ENCODE measurements at regions not wholly inside any gene's neighbourhood (a gene's known extent, or its start where the extent isn't known, plus 50 kb on each side); places are given as distances from the start of the nearest gene placed in this dataset.

DNA sequence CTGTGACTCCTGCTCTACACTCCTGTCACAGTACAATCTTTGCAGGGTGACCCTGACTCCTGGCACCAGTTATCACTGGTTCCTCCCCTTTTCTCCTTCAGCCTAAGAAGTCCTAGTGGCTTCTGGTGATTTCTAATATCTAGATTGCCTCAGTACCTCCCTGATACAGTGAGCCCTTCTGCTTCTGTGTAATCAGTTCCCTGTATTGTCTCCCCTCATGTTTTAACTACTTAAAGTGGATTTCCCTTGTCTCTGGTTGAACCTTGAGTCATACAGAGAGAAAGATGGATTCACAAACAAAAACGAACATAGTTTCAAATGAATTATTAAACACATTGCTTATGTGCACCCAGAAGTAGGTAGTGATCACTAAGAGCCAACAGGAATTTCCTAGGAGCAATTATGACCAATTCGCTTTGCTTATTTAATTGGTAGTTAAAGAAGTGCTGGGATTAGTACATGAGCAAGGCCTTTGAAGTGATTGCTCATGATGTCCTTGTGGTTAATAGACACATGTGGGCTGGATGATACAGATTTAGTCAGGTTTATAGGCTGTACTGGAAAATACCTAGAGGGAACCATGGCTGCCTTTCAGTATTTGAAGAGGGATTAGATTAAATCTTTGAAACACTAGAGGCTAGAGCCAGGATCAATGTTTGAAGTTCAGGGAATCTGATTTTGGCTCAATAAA lies 145.8 kb upstream of the MEF2C start:
- Histone ChIP-seq H3K4me1 (ENCODE audit: insufficient read depth, low read length) (peaks cover 20% of the 10 kb centered on the region), H3K27me3 (ENCODE audit: low read length) (no peaks in the 10 kb centered on the region), H4K20me1 (ENCODE audit: low read length) (no peaks in the 10 kb centered on the region), H3K4me2 (ENCODE audit: low read length) (peak overlapping the region; percentile 48), H2AFZ (ENCODE audit: low read length) (no peak overlapping the region), H3K9me3 (ENCODE audit: low read length) (no peaks in the 10 kb centered on the region), H3K9me2 (replicated peaks; ENCODE audit: low read length) (no peaks in the 10 kb centered on the region), H3K79me2 (ENCODE audit: low read length) (no peaks in the 10 kb centered on the region), H3K4me3 (ENCODE audit: low read length) (0 out of 2 replicates have a peak overlapping the region, but pooled peaks have one; percentile 8), H3K27ac (ENCODE audit: low read length) (peak overlapping the region; percentile 69), H3F3A (ENCODE audit: low read length, unreplicated experiment) (no peaks in the 10 kb centered on the region), H3K9ac (ENCODE audit: low read length) (no peak overlapping the region), H3K36me3 (ENCODE audit: low read depth, low read length) (no peaks in the 10 kb centered on the region)
- ChIA-PET POLR2A (ENCODE audit: unreplicated experiment) (interaction anchor here (0.5 kb wide), 1 partner anchor 18 kb away, joined by 4 read pairs; no protein-coding TSS in a partner anchor), CTCF (no interaction called here)
- peak; percentile 89 for DNase-seq
- TF ChIP-seq EZH2 (IDR thresholded peaks at IDR 0.05; ENCODE audit: low read length, unreplicated experiment): no peak
- TF ChIP-seq EZH2phosphoT487 (IDR thresholded peaks at IDR 0.05; ENCODE audit: borderline replicate concordance, low read length): no peak
- no peak for TF ChIP-seq CTCF (conservative IDR thresholded peaks at IDR 0.05; ENCODE audit: low read depth, low read length)
- no TSS peak for BruUV-seq (replicated peaks)
- intact Hi-C loops (cut with micrococcal nuclease): no loop called here
- peak; percentile 96 for ATAC-seq

DNA sequence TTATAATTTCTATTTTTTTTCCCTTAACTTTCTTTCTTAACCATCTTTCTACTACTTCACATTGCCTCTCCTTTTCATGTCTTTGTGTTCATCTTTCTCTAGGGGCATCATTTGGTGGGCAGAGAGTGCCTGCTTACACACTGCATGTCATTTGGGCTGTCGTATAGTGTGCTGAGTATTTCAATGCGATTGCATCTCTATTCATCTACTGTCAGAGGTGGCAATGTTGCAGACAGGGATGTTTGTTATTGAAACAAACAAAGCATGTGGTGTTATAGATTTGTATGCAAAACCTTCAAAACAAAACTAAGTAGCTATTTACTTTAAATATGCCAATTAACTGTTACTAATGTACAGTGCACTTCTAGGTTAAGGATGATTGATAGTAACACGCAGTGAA lies 141.1 kb upstream of the MEF2C start:
- no peaks in the 10 kb centered on the region for H3K36me3 ChIP-seq (ENCODE audit: low read depth, low read length)
- no peaks in the 10 kb centered on the region for H3K27me3 ChIP-seq (ENCODE audit: low read length)
- H3F3A ChIP-seq (ENCODE audit: low read length, unreplicated experiment): no peaks in the 10 kb centered on the region
- no TSS peak for BruUV-seq (replicated peaks)
- no peaks in the 10 kb centered on the region for H3K9me2 ChIP-seq (replicated peaks; ENCODE audit: low read length)
- H3K79me2 ChIP-seq (ENCODE audit: low read length): no peaks in the 10 kb centered on the region
- H3K4me1 ChIP-seq (ENCODE audit: insufficient read depth, low read length): peaks cover 10% of the 10 kb centered on the region
- H4K20me1 ChIP-seq (ENCODE audit: low read length): no peaks in the 10 kb centered on the region
- H3K9ac ChIP-seq (ENCODE audit: low read length): no peak overlapping the region
- no peak overlapping the region for H3K4me2 ChIP-seq (ENCODE audit: low read length)
- H2AFZ ChIP-seq (ENCODE audit: low read length): no peak overlapping the region
- H3K4me3 ChIP-seq (ENCODE audit: low read length): no peak overlapping the region
- DNase-seq (no peak), ATAC-seq (no peak)
- H3K27ac ChIP-seq (ENCODE audit: low read length): no peak overlapping the region
- ChIA-PET CTCF (no interaction called here), POLR2A (ENCODE audit: unreplicated experiment) (no interaction called here)
- intact Hi-C loops (cut with micrococcal nuclease): no loop called here
- no peaks in the 10 kb centered on the region for H3K9me3 ChIP-seq (ENCODE audit: low read length)
- no peak for TF ChIP-seq EZH2 (IDR thresholded peaks at IDR 0.05; ENCODE audit: low read length, unreplicated experiment)
- no peak for TF ChIP-seq EZH2phosphoT487 (IDR thresholded peaks at IDR 0.05; ENCODE audit: borderline replicate concordance, low read length)
- no peak for TF ChIP-seq CTCF (conservative IDR thresholded peaks at IDR 0.05; ENCODE audit: low read depth, low read length)

GRCh38 chr5:89020926-89021610 lies 138.1 kb upstream of the MEF2C start:
- Histone ChIP-seq H3K79me2 (ENCODE audit: low read length) (no peaks in the 10 kb centered on the region), H3K9ac (ENCODE audit: low read length) (no peak overlapping the region), H3K36me3 (ENCODE audit: low read depth, low read length) (no peaks in the 10 kb centered on the region), H3K4me3 (ENCODE audit: low read length) (no peak overlapping the region), H3K27ac (ENCODE audit: low read length) (no peak overlapping the region), H3K27me3 (ENCODE audit: low read length) (no peaks in the 10 kb centered on the region), H3F3A (ENCODE audit: low read length, unreplicated experiment) (no peaks in the 10 kb centered on the region), H3K4me1 (ENCODE audit: insufficient read depth, low read length) (no peaks in the 10 kb centered on the region; the same call in 1 of the 2 replicates), H4K20me1 (ENCODE audit: low read length) (no peaks in the 10 kb centered on the region), H2AFZ (ENCODE audit: low read length) (no peak overlapping the region), H3K4me2 (ENCODE audit: low read length) (no peak overlapping the region), H3K9me2 (replicated peaks; ENCODE audit: low read length) (no peaks in the 10 kb centered on the region), H3K9me3 (ENCODE audit: low read length) (no peaks in the 10 kb centered on the region)
- no peak for ATAC-seq
- TF ChIP-seq EZH2phosphoT487 (IDR thresholded peaks at IDR 0.05; ENCODE audit: borderline replicate concordance, low read length): no peak
- TF ChIP-seq EZH2 (IDR thresholded peaks at IDR 0.05; ENCODE audit: low read length, unreplicated experiment): no peak
- no TSS peak for BruUV-seq (replicated peaks)
- no peak for DNase-seq
- CTCF ChIA-PET: no interaction called here
- POLR2A ChIA-PET (ENCODE audit: unreplicated experiment): no interaction called here
- intact Hi-C loops (cut with micrococcal nuclease): no loop called here

Measured in PC-3 (cell line).